NCI-H82 (cell line): ENCODE measurements at regions not wholly inside any gene's neighbourhood (a gene's known extent, or its start where the extent isn't known, plus 50 kb on each side); places are given as distances from the start of the nearest gene placed in this dataset.

Experiments used
- DNase-seq: peaks from one replicate; lab custom pipeline; 2025; lab: John Stamatoyannopoulos, UW

GRCh38 chr5:122721127-122721526 lies 53.8 kb upstream of the SNX2 start:
- no peak for DNase-seq

- no peak for DNase-seq
Measured at GRCh38 chr5:122722341-122722740, 52.5 kb upstream of the SNX2 start.

GRCh38 chr5:122723606-122724352 lies 51.1 kb upstream of the SNX2 start:
- no peak for DNase-seq
